ENCODE measurements at regions not wholly inside any gene's neighbourhood (a gene's known extent, or its start where the extent isn't known, plus 50 kb on each side); places are given as distances from the start of the nearest gene placed in this dataset.

- no peak for DNase-seq (ENCODE audit: low read depth, low spot score)
- H3K27ac ChIP-seq = no peak overlapping the region
These were observed 105.7 kb downstream of the TPRA1 start for GRCh38 chr3:127484601-127485388.

- DNase-seq (ENCODE audit: low read depth, low spot score) = no peak
- no peak overlapping the region for H3K27ac ChIP-seq
These were observed 106.5 kb downstream of the TPRA1 start for GRCh38 chr3:127483902-127484591.

GRCh38 chr3:127483005-127483641 lies 107.4 kb downstream of the TPRA1 start:
- no peak overlapping the region for H3K27ac ChIP-seq
- DNase-seq (ENCODE audit: low read depth, low spot score) = no peak

- DNase-seq (ENCODE audit: low read depth, low spot score) = no peak
These were observed 108.1 kb downstream of the TPRA1 start for GRCh38 chr3:127482216-127483004.

GRCh38 chr3:127480196-127480954 lies 110.2 kb downstream of the TPRA1 start:
- H3K27ac ChIP-seq = no peak overlapping the region
- DNase-seq (ENCODE audit: low read depth, low spot score) = no peak

More at GRCh38 chr3:127482216-127483004, 108.1 kb downstream of the TPRA1 start:
- H3K27ac ChIP-seq = no peak overlapping the region

- H3K27ac ChIP-seq = no peak overlapping the region
- DNase-seq (ENCODE audit: low read depth, low spot score) = no peak
These were observed 111.1 kb downstream of the TPRA1 start for GRCh38 chr3:127479449-127479848.

- no peak overlapping the region for H3K27ac ChIP-seq
- no peak for DNase-seq (ENCODE audit: low read depth, low spot score)
These were observed 111.6 kb downstream of the TPRA1 start for GRCh38 chr3:127478922-127479321.

GRCh38 chr3:127477396-127477795 lies 113.1 kb downstream of the TPRA1 start:
- no peak overlapping the region for H3K27ac ChIP-seq
- no peak for DNase-seq (ENCODE audit: low read depth, low spot score)

DNA sequence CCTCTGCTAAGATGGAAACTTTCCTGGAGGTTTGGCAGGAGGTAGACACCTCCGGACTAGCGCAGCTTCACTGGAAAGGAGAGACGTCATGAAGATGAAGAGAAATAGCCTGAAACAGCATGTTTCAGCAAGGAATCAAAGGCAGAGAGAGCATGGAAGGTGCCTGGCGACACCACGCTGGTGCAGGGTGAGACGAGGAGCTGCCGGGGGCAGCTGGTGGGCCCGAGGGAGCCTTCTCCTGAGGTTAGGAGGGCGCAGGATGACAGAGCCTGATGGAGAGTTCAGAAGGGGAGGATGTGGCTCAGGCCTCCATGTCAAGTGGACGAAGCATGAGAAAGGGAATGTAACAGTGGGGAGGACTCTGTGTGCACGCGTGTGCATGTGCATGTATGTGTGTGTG lies 113.6 kb downstream of the TPRA1 start:
- DNase-seq (ENCODE audit: low read depth, low spot score) = no peak
- no peak overlapping the region for H3K27ac ChIP-seq

DNA sequence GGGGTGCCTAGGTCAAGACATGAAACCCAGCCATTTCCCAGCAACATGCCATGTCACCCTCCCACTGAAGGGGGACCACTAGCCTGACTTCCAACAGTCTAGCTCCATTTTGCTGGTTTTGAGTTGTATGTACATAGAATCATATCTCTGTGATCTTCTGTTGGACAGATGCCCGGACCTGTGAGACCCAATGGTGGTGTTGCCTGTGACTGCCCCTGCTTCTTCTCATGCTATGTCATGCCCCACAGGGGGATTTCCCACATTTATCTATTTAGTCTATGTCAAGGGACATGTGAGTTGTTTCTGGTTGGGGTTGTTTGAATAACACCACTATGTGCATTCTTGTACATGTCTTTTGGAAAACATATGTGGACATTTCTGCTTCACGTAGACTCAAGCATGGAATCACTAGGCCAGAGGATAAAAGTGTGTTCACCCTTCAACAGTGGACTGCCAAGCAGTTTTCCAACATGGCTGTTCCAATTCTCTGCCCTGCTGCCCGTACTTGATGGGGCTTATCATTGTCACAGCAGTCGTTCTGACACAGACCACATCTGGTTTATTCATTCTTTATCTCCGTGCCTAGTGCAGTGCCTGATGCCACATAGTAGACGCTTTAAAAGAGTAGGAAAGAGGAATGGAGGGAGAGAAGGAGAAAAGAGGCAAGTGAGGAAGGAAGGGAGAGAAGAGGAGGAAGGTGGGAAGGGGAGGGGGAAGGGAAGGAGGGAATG lies 114.4 kb downstream of the TPRA1 start:
- no peak for DNase-seq (ENCODE audit: low read depth, low spot score)

DNA sequence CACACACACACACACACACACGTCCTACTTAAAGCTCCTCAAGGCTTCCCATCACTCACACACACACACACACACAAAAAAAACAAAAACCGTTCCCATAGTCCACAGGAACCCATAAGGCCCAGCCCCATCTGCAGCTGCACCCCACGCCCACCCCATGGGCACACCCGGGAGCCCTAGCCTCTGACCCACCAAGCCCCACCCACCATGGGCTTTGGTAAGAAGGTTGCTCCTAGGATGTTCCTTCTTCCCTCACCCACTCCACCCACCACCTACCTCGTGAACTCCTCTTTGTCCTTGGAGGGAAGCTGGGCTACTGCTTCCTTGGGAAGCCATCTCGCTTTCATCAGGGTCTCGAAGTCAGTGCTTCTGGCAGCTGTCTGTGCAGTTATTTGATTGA lies 115.1 kb downstream of the TPRA1 start:
- no peak for DNase-seq (ENCODE audit: low read depth, low spot score)
- H3K27ac ChIP-seq = no peak overlapping the region

More for the DNA sequence above, 114.4 kb downstream of the TPRA1 start:
- no peak overlapping the region for H3K27ac ChIP-seq

DNA sequence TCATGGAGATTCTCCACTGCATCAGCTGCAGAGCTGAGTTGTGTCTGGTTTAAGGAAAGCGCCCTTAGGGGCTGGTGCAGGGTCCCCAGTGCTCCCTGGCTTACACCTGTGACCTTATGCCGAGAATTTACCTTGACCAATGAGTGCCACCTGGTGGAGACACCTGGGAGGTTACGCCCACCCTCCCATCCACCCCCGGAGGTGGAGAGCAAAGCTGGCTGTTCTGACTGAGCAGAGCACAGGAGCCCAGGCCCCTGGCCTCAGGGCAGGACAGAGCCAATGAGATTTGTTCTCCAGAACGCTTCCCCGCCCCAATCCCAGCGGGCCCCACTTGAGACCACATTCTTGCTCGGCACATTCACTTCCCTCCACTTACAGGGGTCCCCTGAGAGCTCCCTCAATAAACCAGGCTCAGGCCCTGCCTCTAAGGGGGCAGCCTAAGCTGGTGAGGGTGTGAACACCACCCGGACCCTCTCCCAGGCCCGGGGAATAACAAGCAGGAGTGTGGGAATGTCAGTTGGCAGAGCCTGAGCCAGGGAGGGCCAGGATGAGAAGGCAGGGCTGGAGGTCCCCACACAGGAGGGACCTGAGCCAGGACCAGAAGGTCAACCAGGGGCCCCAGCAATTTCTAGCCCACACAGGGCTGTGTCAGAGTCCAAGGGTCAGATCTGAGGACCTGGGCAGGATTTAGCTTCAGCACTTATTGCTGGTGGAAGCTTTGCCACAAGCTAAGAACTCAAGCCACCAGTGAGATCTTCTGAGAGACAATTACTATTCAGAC lies 117.1 kb downstream of the TPRA1 start:
- H3K27ac ChIP-seq = no peak overlapping the region
- DNase-seq (ENCODE audit: low read depth, low spot score) = no peak

DNA sequence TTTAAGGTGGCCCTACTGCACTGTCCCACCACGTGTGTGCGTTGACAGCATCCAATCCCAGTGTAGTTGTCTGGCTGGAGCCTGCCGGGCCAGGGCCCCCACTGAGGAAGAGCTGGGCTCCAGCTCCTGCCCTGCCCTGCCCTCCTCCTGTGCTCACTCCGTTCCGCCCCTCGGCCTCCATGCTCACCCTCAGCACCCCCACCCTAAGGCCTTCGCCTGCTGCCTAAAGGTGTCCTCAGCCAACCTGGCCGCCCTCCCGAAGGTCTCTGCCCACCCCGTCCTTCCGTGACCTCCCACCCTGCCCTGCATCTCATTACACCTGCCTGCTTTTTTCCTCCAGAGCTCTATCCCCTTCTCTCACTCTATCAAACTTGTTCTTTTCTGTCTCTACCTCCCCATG lies 118.0 kb downstream of the TPRA1 start:
- DNase-seq (ENCODE audit: low read depth, low spot score) = no peak
- no peak overlapping the region for H3K27ac ChIP-seq

GRCh38 chr3:127471142-127471541 lies 119.4 kb downstream of the TPRA1 start:
- no peak for DNase-seq (ENCODE audit: low read depth, low spot score)
- H3K27ac ChIP-seq = no peak overlapping the region

GRCh38 chr3:127469760-127470159 lies 120.8 kb downstream of the TPRA1 start:
- H3K27ac ChIP-seq = no peak overlapping the region

DNA sequence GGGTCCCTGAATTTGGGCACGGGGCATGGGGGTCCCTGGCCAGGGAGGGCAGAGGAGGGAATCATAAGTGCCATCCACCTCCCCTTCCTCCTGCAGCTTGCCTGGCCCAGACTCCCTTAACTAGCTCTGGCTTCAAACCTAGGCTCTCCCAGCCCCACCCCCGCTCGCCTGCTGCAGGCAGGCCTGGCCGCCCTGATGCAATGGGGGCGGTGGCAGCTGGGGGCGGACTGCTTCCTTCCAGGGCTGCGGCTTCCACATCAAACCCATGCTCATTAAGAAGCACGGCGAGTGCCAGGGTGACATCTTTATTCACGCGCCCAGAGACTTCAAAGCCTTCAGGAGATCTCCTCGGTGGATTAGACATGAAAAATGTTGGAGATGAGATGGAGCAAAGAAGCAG lies 123.1 kb downstream of the TPRA1 start:
- H3K27ac ChIP-seq = no peak overlapping the region
- DNase-seq (ENCODE audit: low read depth, low spot score) = no peak

More at GRCh38 chr3:127469760-127470159, 120.8 kb downstream of the TPRA1 start:
- DNase-seq (ENCODE audit: low read depth, low spot score) = no peak

- H3K27ac ChIP-seq = no peak overlapping the region
- DNase-seq (ENCODE audit: low read depth, low spot score) = no peak
These were observed 125.9 kb downstream of the TPRA1 start for GRCh38 chr3:127464642-127465041.

DNA sequence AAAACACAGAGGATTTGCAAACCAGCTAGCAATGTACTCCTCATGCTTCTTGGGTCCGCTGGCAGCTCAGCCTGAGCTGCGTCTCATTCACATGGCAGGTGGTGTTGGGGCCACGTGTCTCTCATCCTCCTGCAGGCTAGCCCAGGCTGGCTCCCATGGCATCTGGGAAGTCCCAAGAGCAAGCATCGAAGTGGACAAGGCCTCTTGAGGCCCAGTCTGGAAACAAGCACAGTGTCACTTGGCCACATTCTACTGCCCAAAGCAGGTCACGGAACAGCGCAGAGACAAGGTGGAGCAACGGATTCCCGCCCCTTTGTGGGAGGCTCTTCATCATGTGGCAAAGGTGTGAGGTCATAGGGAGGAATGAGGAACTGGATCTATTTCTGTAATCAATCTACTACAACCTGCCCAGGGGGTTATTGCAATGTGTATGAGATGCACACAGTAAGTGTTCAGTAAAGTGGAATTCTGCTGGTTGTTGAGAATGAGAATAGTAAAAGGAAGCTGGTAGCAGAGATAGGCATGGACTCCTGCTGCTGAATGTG lies 128.3 kb downstream of the TPRA1 start:
- H3K27ac ChIP-seq = no peak overlapping the region
- no peak for DNase-seq (ENCODE audit: low read depth, low spot score)
